WERI-Rb-1 (cell line): ENCODE measurements at regions not wholly inside any gene's neighbourhood (a gene's known extent, or its start where the extent isn't known, plus 50 kb on each side); places are given as distances from the start of the nearest gene placed in this dataset.
"Not testable (repeated sequence)": the region's sequence is repeated elsewhere in the genome, so short reads cannot be mapped to it uniquely, and the experiment has no call there.

ENCODE experiments used
- DNase-seq: peaks from one replicate; pipeline ENCODE4 v3.0.0-alpha.2; 2020
- H3K27ac ChIP-seq: fragments of 250-450 bp; sonication (Bioruptor Pico); 2 replicates; pipeline ENCODE4 v1.5.1; 2020; ENCODE audit warnings: mild to moderate bottlenecking, moderate library complexity
- H3K27me3 ChIP-seq: fragments of 250-450 bp; sonication (Bioruptor Pico); 2 replicates; pipeline ENCODE4 v1.5.1; 2021; ENCODE audit warnings: mild to moderate bottlenecking, low read depth, moderate library complexity; ENCODE audit not compliant: insufficient read depth, severe bottlenecking
- H3K36me3 ChIP-seq: fragments of 250-450 bp; sonication (Bioruptor Pico); 2 replicates; pipeline ENCODE4 v1.5.1; 2020; ENCODE audit warnings: mild to moderate bottlenecking, moderate library complexity
- H3K4me3 ChIP-seq: 2 replicates; pipeline ENCODE4 v1.5.1; 2011; ENCODE audit warnings: low read depth, mild to moderate bottlenecking, control low read depth, low read length
- H3K9me3 ChIP-seq: fragments of 250-450 bp; sonication (Bioruptor Pico); 2 replicates; pipeline ENCODE4 v1.5.1; 2021; ENCODE audit warnings: mild to moderate bottlenecking, moderate library complexity; ENCODE audit not compliant: severe bottlenecking
- CTCF ChIP-seq: IDR thresholded peaks from 2 replicates; pipeline ENCODE4 v1.5.1; 2011; ENCODE audit warnings: low read depth, mild to moderate bottlenecking, control low read depth, inconsistent platforms, low read length

- peak overlapping the region; percentile 56 for H3K27ac ChIP-seq
- no peak for DNase-seq
- H3K36me3 ChIP-seq = peaks cover 7% of the 10 kb centered on the region
- no peak for TF ChIP-seq CTCF
- no peaks in the 10 kb centered on the region for H3K27me3 ChIP-seq
- H3K4me3 ChIP-seq = peak overlapping the region; percentile 2; the same call in 1 of the 2 replicates
- peaks cover 4% of the 10 kb centered on the region for H3K9me3 ChIP-seq
Observed at GRCh38 chr4:79831701-79832514, 241.1 kb downstream of the ANTXR2 start.

GRCh38 chr4:79831119-79831528 lies 241.9 kb downstream of the ANTXR2 start:
- no peaks in the 10 kb centered on the region for H3K27me3 ChIP-seq
- TF ChIP-seq CTCF = no peak
- peak overlapping the region; percentile 71 for H3K4me3 ChIP-seq
- H3K9me3 ChIP-seq = peaks cover 2% of the 10 kb centered on the region
- peak; percentile 74 for DNase-seq
- peak overlapping the region; percentile 56 for H3K27ac ChIP-seq
- peaks cover 7% of the 10 kb centered on the region for H3K36me3 ChIP-seq

- DNase-seq = peak; percentile 52
- Histone ChIP-seq H3K9me3 (no peaks in the 10 kb centered on the region), H3K36me3 (no peaks in the 10 kb centered on the region), H3K27me3 (no peaks in the 10 kb centered on the region), H3K4me3 (peak overlapping the region; percentile 71), H3K27ac (peak overlapping the region; percentile 46)
- TF ChIP-seq CTCF = no peak
Observed at GRCh38 chr4:79827283-79827682, 245.7 kb downstream of the ANTXR2 start.

- Histone ChIP-seq H3K27me3 (no peaks in the 10 kb centered on the region), H3K9me3 (no peaks in the 10 kb centered on the region), H3K36me3 (no peaks in the 10 kb centered on the region), H3K4me3 (no peak overlapping the region), H3K27ac (no peak overlapping the region)
- TF ChIP-seq CTCF = no peak
- DNase-seq = no peak
Observed at GRCh38 chr4:79823148-79823763, 249.8 kb downstream of the ANTXR2 start.

GRCh38 chr4:79820427-79820826 lies 252.6 kb downstream of the ANTXR2 start:
- H3K36me3 ChIP-seq = no peaks in the 10 kb centered on the region
- no peak overlapping the region for H3K27ac ChIP-seq
- DNase-seq = no peak
- no peak overlapping the region for H3K4me3 ChIP-seq
- no peaks in the 10 kb centered on the region for H3K27me3 ChIP-seq
- no peaks in the 10 kb centered on the region for H3K9me3 ChIP-seq
- TF ChIP-seq CTCF = no peak

- DNase-seq, H3K27ac ChIP-seq, H3K4me3 ChIP-seq, H3K27me3 ChIP-seq, H3K36me3 ChIP-seq, H3K9me3 ChIP-seq: not testable (repeated sequence)
Observed at GRCh38 chr4:79807933-79808332, 265.1 kb downstream of the ANTXR2 start.
